Tibial nerve (tissue), 4 donors: ENCODE measurements at regions not wholly inside any gene's neighbourhood (a gene's known extent, or its start where the extent isn't known, plus 50 kb on each side); places are given as distances from the start of the nearest gene placed in this dataset.
"Not testable (repeated sequence)": the region's sequence is repeated elsewhere in the genome, so short reads cannot be mapped to it uniquely, and the experiment has no call there.

Experiments used
- DNase-seq, 2 donors: peaks; one replicate each; pipeline ENCODE4 v3.0.0-alpha.2; 2019; ENCODE audit warnings: low spot score in 2 of 2
- H3K27ac ChIP-seq, 4 donors: fragments of 200-600 bp; sonication (generic) in 3 of 4; one replicate each; pipeline ENCODE4 v1.5.1; 2017 to 2019; ENCODE audit warnings: mild to moderate bottlenecking in 1 of 4
- H3K27me3 ChIP-seq, 2 donors: fragments of 200-600 bp; sonication (generic) in 1 of 2; one replicate each; pipeline versions ENCODE4 v1.5.1 to v1.6.0; 2017 to 2019
- H3K36me3 ChIP-seq, 3 donors: fragments of 200-600 bp; sonication (generic); one replicate each; pipeline ENCODE4 v1.5.1; 2018 to 2019
- H3K4me1 ChIP-seq, 4 donors: fragments of 200-600 bp; sonication (generic) in 3 of 4; one replicate each; pipeline ENCODE4 v1.5.1; 2017 to 2019
- H3K4me3 ChIP-seq, 4 donors: fragments of 200-600 bp; sonication (generic) in 3 of 4; one replicate each; pipeline ENCODE4 v1.5.1; 2017 to 2019; ENCODE audit warnings: mild to moderate bottlenecking in 1 of 4, moderate library complexity in 1 of 4
- H3K9me3 ChIP-seq, 4 donors: fragments of 200-600 bp; sonication (generic) in 3 of 4; one replicate each; pipeline ENCODE4 v1.5.1; 2017 to 2019
- EP300 ChIP-seq, 2 donors: sonication (generic); formaldehyde crosslinking; IDR thresholded peaks; one replicate each; pipeline ENCODE4 v1.6.1; 2017; ENCODE audit warnings: antibody characterized with exemption in 2 of 2, mild to moderate bottlenecking in 1 of 2
- POLR2A ChIP-seq, 2 donors: fragments of 450-650 bp; IDR thresholded peaks; one replicate each; pipeline ENCODE4 v1.6.1; 2017; ENCODE audit warnings: antibody characterized with exemption in 2 of 2, mild to moderate bottlenecking in 2 of 2, moderate library complexity in 2 of 2
- WGBS, 2 donors: methylation state at CpG; one replicate each; pipeline ENCODE4 v1.1.5; 2018; 5-methylcytosine and 5-hydroxymethylcytosine counted together
- TF ChIP-seq, protein P1 (sequence below), 5 experiments: fragments of 200-600 bp in 3 of 5; fragments of 450-650 bp in 2 of 5; sonication (generic) in 3 of 5; IDR thresholded peaks; one replicate each; pipeline ENCODE4 v1.5.1; 2016 to 2019; ENCODE audit warnings: antibody characterized with exemption in 5 of 5, mild to moderate bottlenecking in 3 of 5, moderate library complexity in 2 of 5

DNA sequence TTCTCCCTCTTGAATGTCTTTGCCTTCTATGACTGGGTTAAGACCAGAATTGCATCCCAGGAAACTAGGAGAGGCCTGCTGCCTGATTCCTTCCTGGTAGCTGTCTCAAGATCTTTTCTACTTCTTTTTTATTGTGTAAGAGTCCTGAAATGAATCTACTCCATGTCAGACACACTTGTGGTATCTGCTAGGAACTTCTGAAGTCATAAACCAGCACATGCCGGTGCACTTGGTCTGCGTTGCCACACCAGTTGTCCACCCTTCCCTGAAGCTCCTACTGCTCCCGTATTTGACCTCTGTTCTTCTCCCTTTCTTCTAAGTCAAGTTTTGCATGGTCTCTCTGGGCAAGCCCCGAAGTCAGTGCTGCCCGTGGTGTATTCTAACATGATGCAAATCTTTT, 644.2 kb downstream of the ETS1 start:
- H3K27me3 ChIP-seq, result no peaks in the 10 kb centered on the region
- 85 to 93% methylated on average over 5 of the region's 5 CpGs for WGBS, 2 donors
- no peak for DNase-seq

DNA sequence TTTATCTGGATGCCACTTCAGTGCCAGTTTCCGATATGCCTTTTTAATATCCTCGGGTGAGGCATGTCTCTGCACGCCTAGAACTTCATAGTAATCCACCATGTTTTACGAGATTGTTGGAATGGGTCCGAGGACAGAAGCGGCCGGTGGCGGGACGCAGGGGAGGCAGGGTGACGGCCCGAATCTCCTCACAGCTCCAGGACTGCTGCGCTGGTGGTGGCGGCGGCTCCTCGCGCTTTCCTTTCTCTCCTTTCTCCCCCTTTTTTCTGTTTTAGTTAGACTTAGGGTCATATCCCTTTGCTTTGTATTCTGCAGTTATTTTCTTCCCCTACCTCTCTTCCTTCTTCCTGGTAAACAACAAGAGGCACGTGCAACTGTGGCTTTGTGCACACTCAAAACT, 645.8 kb downstream of the ETS1 start:
- DNase-seq, H3K9me3 ChIP-seq, H3K27ac ChIP-seq, H3K27me3 ChIP-seq, H3K36me3 ChIP-seq, H3K4me1 ChIP-seq, H3K4me3 ChIP-seq: not testable (repeated sequence)
- 92 to 95% methylated on average over 17 of the region's 17 CpGs for WGBS, 2 donors

More for the DNA sequence above, 644.2 kb downstream of the ETS1 start:
- TF ChIP-seq EP300 (IDR thresholded peaks at IDR 0.05), result no peak
- TF ChIP-seq POLR2A (IDR thresholded peaks at IDR 0.05), result no peak
- TF ChIP-seq, protein P1, sequence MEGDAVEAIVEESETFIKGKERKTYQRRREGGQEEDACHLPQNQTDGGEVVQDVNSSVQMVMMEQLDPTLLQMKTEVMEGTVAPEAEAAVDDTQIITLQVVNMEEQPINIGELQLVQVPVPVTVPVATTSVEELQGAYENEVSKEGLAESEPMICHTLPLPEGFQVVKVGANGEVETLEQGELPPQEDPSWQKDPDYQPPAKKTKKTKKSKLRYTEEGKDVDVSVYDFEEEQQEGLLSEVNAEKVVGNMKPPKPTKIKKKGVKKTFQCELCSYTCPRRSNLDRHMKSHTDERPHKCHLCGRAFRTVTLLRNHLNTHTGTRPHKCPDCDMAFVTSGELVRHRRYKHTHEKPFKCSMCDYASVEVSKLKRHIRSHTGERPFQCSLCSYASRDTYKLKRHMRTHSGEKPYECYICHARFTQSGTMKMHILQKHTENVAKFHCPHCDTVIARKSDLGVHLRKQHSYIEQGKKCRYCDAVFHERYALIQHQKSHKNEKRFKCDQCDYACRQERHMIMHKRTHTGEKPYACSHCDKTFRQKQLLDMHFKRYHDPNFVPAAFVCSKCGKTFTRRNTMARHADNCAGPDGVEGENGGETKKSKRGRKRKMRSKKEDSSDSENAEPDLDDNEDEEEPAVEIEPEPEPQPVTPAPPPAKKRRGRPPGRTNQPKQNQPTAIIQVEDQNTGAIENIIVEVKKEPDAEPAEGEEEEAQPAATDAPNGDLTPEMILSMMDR (IDR thresholded peaks at IDR 0.05), result no peak
- Histone ChIP-seq H3K27ac (no peak overlapping the region), H3K4me3 (no peak overlapping the region), H3K4me1 (no peaks in the 10 kb centered on the region), H3K36me3 (no peaks in the 10 kb centered on the region), H3K9me3 (no peaks in the 10 kb centered on the region)

DNA sequence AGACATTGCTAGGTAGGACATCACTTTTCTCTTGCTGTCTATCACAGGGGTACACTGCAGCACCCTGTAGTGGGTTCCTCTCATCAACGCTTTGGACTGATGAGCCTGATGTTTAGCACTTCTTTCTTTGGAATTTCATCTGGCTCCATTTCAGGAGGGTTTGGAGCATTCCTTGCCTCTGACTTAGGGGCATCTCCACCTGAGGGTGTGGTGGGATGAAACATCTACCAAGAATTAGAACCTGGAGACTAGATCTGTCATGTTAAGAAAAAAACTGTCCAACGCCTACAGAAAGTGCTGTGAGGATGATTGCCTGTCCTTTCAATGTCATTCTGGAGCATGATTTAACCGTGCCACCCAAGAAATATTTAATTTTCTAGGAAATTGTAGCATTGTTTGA, 648.4 kb downstream of the ETS1 start:
- H3K36me3 ChIP-seq, result no peaks in the 10 kb centered on the region
- no peaks in the 10 kb centered on the region for H3K9me3 ChIP-seq
- H3K4me3 ChIP-seq, result no peak overlapping the region
- WGBS, 2 donors, result 87 to 92% methylated on average over 3 of the region's 3 CpGs
- no peaks in the 10 kb centered on the region for H3K27me3 ChIP-seq
- H3K27ac ChIP-seq, result no peak overlapping the region
- H3K4me1 ChIP-seq, result no peaks in the 10 kb centered on the region
- no peak for DNase-seq
- TF ChIP-seq POLR2A (IDR thresholded peaks at IDR 0.05) (no peak), EP300 (IDR thresholded peaks at IDR 0.05) (no peak)

DNA sequence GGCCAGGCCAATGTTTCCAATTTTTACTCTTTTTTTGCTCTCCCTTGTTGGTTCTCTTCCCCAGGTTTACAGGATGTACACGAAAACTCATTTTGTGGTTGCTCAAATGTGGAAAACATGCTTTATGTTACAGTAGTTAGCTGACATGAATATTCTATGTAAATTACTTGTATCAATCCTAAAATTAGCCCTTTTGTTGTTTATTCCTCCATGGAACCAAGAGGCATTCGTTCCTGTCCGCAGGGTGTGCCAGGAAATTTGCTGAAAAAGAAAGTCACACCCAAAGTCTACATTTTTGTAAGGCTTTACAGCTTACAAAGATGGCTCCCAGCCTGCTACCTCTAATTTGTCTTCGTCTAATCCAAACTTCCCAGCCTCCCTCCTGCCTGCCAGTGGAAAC, 652.3 kb downstream of the ETS1 start:
- H3K4me3 ChIP-seq, result no peak overlapping the region
- no peaks in the 10 kb centered on the region for H3K36me3 ChIP-seq
- TF ChIP-seq EP300 (IDR thresholded peaks at IDR 0.05) (no peak), POLR2A (IDR thresholded peaks at IDR 0.05) (no peak)
- TF ChIP-seq, protein P1 (IDR thresholded peaks at IDR 0.05), result no peak
- no peaks in the 10 kb centered on the region for H3K4me1 ChIP-seq
- no peak for DNase-seq
- no peak overlapping the region for H3K27ac ChIP-seq
- WGBS, 2 donors, result 80% methylated on average over 4 of the region's 4 CpGs
- H3K9me3 ChIP-seq, result no peaks in the 10 kb centered on the region
- no peaks in the 10 kb centered on the region for H3K27me3 ChIP-seq

DNA sequence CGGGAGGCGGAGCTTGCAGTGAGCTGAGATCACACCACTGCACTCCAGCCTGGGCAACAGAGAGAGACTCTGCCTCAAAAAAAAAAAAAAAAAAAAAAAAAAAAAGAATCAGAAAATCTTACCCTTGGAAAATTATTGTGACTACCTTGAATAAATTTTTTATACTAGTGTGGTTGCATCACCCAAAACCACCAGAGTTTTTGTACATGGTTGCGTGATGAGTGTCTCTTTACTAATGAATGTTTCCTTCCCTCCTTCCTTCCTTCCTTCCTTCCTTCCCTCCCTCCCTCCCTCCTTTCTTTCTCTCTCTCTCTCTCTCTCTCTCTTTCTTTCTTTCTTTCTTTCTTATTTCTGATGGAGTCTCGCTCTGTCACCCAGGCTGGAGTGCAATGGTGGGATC, 653.4 kb downstream of the ETS1 start:
- not testable (repeated sequence) for H3K36me3 ChIP-seq, H3K4me1 ChIP-seq, H3K27me3 ChIP-seq, H3K4me3 ChIP-seq, H3K9me3 ChIP-seq, H3K27ac ChIP-seq, DNase-seq
- WGBS, 2 donors, result 93 to 97% methylated on average over 4 of the region's 4 CpGs

DNA sequence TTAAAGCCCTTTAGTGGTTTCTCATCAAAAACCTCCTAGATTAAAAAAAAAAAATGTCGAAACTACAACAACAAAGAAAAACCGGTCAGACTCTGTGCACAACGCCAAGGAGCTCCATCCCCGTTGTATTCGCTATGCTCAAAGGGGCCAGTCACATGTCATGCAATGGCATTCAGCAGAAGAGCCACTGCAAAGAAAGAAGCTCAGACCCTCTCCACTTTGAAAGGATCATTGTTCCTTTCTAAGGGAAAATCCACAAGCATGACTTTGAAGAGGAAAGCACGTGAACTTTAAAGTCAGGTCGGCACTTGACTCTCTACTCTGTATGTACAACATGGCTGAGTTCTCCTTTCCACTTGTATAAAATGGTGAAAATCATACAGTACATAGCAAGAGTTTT, 655.6 kb downstream of the ETS1 start:
- Histone ChIP-seq H3K36me3 (no peaks in the 10 kb centered on the region), H3K9me3 (no peaks in the 10 kb centered on the region), H3K4me1 (no peaks in the 10 kb centered on the region), H3K27ac (no peak overlapping the region), H3K27me3 (no peaks in the 10 kb centered on the region), H3K4me3 (no peak overlapping the region)
- TF ChIP-seq, protein P1 (IDR thresholded peaks at IDR 0.05), result no peak
- TF ChIP-seq EP300 (IDR thresholded peaks at IDR 0.05) (no peak), POLR2A (IDR thresholded peaks at IDR 0.05) (no peak)
- DNase-seq, result no peak
- WGBS, 2 donors, result 49 to 54% methylated on average over 7 of the region's 7 CpGs

DNA sequence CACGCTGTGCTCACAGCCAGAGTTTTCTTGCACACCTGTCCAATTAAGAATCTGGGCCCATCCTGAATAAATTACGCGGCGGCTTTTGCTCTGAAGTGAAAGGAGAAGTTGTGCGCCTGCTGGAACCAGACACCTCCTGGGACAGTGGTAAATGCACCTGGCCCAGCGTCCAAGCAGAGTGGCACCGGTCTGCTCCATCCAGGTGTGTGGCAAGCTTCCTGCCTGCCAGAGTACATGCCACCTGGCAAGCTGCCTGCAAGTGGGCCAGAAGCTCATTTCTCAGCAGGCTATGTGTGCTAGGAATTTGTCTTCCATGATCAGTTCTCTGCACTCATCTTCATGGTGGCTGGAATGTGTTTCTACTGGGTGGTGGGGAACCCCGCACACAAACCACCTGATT, 660.6 kb downstream of the ETS1 start:
- H3K36me3 ChIP-seq, result no peaks in the 10 kb centered on the region
- H3K4me1 ChIP-seq, result no peaks in the 10 kb centered on the region
- no peaks in the 10 kb centered on the region for H3K9me3 ChIP-seq
- WGBS, 2 donors, result 72 to 94% methylated on average over 8 of the region's 8 CpGs
- no peak overlapping the region for H3K27ac ChIP-seq
- no peaks in the 10 kb centered on the region for H3K27me3 ChIP-seq
- no peak overlapping the region for H3K4me3 ChIP-seq
- TF ChIP-seq, protein P1 (IDR thresholded peaks at IDR 0.05), result no peak
- TF ChIP-seq EP300 (IDR thresholded peaks at IDR 0.05) (no peak), POLR2A (IDR thresholded peaks at IDR 0.05) (no peak)
- DNase-seq, result no peak
